GM21526 (cell line): ENCODE measurements at regions not wholly inside any gene's neighbourhood (a gene's known extent, or its start where the extent isn't known, plus 50 kb on each side); places are given as distances from the start of the nearest gene placed in this dataset.

ENCODE experiments used
- ATAC-seq: cut with Tn5 transposase; IDR thresholded peaks from one replicate; pipeline ENCODE4 v1.9.1; 2021; ENCODE audit warnings: moderate library complexity; ENCODE audit not compliant: unreplicated experiment, low FRiP score

DNA sequence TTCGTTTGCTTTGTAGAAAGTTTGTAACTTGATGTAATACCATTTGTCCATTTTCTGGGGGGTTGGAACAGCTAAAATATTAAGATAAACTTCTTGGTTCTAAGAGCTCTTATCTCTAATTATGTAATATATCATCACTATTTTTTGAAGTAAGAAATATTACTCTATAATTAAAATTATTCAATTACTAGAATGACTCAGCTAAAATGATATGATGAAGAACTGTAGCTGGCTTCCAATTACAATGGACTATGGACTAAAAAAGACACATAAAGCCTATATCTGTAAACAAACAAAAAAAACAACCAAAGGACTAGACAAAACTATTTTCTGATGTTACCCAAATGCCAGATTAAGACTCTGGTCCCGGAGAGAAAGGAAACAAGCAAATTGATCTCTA, 569.4 kb downstream of the PCDH18 start:
- no peak for ATAC-seq

DNA sequence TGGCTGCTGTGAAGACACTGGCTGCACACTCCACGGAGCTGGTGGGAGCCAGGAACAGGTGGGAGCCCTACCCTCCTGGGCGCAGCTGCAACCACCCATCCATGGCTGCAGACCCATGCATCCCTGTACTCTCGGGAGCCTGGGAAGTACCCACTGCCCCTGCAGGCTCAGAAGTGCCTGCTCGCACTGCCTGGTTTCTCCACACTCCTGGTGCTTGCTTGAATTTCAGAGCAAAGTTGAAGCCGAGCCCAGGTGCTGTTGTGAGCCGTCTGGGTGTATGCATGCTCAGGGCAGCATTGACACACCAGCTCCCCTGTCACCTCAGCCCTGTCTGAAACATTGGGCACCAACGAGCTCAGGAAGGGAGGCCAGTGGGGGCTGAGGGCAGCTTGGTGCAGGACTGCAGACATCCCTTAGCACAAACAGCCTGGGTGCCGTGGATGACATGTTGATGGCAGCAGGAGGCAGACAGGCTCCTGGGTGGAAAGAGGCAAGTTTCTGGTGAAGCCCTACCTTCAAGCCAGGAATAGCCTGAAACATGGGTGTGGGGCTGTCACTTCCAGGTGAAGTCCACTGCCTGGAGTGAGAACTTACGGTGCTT, 585.9 kb downstream of the PCDH18 start:
- ATAC-seq: no peak

DNA sequence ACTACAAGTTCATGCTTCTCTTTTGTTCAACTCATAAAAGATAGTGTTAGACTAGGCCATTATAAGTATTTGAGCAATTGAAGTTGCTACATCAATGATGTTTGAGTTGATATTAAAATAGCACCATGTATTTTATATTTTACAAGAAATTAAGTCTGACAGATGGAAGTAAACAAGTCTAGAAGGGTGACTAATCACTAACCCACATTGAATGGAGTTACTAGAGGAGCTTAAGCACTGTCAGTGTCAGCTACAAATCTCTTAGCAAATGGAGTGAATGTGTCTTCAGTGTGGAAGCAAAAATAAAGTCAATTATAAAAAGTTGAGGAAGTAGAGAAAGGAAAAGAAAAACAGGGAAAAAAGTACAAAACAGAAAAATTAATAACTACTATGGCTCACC, 592.5 kb downstream of the PCDH18 start:
- no peak for ATAC-seq

DNA sequence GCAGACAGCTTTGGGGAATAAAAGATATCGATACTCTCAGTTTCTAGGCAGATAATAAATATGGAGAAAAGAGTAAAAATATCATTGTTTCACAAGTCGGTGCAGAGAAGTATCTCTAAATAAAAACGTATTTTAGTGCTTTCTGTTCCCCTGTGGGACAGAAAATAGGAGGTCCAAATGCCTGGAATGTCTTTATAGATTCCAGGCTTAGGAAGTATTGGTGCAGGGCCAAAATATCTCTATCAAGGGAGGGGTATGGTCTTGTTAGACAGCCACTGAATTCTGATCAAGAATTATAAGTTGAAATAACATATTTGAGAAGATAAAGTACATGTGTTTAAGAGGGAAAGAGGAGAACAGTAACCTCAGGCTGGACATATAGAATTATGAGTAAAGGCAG, 596.4 kb downstream of the PCDH18 start:
- no peak for ATAC-seq

DNA sequence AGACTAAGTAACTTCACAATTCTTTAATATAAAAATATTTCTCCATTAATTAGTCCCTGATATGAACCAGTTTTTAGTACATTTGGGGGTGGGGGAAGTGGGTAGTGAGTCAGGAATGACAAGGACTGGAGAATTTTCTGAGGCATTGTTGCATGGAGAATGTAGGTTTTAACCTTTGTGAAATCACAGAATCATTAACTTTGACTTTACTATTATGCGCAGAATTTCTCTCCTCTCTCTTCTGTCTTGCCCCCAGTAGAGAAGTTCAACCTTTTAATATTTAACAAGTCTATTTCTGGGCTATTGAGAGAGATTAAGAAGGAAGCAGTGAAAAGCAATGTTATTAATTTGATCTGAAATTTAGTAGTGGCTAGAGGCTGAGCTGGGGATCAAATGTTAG, 597.0 kb downstream of the PCDH18 start:
- ATAC-seq: no peak

DNA sequence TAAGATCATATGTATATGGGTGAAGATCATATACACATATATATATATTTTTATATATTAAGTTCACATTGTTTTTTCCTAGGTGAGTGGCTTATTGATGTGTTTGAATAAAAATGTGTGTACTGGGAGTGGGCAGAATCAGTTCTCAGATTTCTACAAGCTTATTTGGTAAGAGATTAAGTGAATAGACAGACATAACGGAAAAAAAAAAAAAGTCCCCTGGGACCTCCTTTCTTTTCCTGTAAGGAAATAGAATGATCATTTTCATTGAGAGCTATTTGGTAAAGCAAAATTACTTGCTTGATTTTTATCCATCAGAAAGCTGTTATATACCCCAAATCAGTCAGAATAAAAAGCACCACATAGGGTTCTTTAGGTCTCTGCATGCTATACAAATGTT, 597.7 kb downstream of the PCDH18 start:
- no peak for ATAC-seq

DNA sequence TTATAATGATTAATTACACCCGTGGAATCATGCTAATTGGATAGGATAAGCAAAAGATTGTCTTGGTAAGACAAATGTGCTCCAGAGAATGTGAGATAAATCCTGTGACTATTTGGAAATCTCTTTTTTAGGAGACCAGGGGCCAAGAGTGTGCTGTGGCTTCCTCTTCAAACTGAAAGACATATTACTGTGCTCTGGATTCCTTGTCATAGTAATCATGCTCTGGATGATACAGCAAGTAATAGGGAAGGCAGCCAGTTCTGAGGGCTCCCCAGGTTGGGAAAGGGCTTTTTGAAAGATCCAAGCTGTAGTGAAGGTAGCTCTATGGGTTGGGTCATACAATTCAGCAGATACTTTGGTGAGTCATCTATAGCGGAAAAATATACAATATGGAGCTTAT, 600.5 kb downstream of the PCDH18 start:
- ATAC-seq: no peak

DNA sequence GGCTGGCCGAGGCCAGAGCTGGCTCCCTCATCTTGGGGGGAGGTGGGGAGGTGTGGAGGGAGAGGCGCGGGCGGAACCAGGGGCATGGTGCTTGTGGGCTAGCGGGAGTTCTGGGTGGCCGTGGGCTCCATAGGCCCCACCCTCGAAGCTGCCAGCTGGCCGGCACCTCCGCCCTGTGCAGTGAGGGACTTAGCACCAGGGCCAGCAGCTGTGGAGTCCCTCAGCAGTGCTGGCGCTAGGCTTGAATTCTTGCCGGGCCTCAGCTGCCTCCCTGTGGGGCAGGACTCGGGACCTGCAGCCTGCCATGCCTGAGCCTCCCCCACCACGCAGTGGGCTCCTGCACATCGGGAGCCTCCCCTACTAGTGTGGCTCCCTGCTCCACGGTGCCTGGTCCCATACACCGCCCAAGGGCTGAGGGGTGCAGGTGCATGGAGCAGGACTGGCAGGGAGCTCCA, 603.3 kb downstream of the PCDH18 start:
- no peak for ATAC-seq

DNA sequence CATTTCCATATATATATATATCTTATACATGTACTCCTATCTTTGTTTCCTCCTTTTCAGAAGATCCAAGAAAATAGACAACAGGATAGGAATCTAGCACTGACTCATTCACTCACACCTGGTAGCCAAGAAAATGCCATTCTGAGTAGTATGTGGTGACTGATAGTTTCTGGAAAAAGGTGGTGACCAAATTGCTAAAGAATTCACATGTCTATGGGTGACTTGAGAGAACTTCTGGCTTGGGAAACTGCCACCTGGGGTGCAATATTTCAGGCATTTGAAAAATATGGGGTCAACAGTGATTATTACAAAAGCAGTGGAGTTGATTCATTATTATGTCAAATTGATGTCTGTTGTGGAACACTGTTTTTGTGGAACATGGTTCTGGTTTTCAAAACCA, 605.1 kb downstream of the PCDH18 start:
- no peak for ATAC-seq

DNA sequence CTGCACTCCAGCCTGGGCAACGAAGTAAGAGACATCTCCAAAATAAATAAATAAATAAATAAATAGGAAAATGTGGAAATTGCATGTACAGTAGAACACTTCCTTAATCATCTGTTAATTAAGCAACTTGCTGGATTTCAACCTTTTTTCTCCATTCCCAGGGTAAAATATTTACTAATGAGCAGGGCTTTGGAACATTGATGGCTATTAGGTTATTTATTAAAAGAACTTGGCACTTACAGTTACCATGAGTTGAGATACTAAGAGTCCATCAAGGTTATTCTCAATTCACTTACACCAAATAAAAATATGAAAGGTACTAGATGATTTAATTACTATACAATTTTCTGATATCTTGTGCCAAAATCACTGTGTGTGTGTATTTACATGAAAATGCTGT, 607.1 kb downstream of the PCDH18 start:
- ATAC-seq: no peak

DNA sequence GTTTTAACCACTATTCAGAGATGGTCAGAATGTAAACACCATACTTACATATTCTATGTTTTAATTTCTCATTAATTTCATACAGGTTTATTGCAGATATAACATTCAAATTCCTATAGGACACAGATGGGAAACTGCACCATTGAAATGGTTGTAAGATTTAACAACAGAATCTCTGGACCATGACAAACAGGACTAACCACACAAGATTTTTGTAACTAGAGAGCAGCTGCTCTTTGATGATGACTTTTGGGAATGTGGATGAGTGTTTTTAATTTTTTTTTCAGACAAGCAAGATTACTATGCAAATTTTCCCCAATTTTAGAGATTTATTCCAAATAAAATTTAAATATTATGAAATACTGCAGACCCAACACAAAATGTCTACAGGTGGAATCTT, 610.2 kb downstream of the PCDH18 start:
- ATAC-seq: no peak

DNA sequence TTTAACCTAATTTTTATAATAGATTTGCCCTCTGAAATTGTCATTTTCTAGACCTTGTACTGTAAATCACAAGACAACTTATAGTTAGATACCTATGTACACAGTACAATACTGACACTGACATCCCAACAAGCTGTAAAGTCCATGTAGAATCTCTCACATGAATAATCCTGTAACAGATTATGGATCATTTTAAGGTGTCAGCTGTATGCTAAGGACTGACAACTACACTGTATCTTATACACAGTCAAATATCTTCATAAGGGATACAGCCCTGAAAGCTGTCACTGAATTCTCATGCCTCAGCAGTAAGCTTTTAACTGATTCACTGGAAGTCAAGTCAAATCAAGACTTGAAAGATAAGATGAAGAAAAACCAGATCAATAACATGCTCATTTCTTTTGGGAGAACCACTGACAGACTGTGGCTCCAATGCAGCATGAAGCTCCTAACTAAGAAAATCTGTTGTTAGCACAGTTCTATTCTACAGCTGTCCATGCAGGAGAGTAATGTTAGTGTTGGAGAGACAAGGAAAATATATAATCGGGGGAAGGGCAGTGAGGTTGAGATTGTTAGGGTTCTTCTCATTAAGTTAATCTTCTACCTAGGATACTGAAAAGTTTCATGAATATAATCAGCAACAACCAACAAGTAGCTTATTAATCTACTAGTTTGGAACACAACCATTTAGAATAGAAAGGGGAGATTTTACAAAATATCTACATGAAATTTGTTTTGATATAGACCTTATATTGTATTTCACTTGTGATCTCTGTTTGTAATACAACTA, 612.0 kb downstream of the PCDH18 start:
- ATAC-seq: no peak

DNA sequence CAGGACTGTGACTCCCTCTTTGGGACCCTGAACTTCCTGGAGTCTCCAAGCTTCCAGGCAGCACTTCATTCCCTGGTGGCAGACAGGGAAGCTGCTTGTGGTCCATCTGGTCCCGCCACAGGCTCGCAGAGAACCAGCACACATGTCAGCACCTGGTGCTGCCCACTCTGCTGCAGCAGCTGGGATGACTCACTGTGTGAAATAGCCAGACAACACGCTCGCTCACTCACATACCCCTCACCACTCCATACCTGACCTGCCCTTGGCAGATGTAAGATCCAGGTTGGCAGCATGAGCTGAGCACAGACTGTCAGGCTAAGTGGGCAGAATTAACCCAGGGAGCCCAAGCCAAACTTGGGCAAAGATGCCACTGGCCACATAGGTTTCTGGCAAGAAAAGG, 613.5 kb downstream of the PCDH18 start:
- ATAC-seq: no peak

DNA sequence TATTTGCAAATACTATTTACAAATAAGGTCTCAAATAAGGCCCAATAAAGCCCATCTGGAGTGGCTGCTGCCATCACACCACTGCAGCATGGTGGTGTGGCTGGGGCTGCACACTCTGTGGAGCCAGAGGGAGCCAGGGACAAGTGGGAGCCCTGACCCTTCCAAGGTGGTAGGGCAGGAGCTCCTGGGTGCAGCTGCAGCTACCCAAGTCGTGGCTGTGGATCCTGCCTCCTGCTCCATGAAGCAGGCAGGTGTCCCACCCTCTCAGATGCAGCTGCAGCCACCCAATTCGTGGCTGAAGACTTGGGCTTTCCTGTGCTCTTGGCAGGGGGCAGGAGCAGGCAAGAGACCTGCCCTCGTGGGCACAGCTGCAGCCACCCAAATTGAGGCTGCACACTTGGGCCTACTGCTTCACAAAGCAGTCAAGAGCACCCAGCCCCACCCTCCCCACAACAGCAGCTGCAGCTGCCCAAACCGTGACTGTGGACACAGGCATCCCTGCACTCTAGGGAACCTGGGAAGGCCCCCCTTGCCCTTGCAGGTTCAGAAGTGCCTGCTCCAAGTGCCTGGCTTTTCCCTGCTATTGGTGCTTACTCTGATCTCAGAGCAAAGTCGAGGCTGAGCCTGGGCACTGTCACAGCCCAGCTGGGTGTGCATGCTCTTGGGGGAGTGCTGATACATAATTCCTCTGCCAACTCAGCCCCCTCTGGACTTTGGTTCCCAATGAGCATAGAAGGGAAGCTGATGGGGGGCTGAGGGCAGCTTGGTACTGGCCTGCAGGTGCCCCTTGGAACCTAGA, 614.8 kb downstream of the PCDH18 start:
- no peak for ATAC-seq

DNA sequence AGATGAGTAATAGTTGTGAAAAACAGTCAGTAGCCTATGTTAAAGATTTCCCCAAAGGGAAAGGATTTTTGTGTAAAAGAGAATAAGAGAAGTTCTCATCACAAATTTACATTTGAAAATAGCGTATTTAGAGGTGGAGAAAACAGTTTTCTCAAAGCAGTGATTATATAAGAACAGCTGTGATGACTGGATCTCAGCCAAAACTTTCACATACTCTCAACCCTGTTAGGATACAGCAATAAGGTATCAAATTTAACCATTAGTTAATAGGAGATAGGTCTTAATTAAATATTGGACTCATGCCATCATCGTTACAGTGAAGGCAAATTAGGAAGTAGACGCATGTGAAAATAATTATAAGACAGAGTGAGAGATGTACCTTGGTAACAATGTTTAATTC, 622.7 kb downstream of the PCDH18 start:
- no peak for ATAC-seq

DNA sequence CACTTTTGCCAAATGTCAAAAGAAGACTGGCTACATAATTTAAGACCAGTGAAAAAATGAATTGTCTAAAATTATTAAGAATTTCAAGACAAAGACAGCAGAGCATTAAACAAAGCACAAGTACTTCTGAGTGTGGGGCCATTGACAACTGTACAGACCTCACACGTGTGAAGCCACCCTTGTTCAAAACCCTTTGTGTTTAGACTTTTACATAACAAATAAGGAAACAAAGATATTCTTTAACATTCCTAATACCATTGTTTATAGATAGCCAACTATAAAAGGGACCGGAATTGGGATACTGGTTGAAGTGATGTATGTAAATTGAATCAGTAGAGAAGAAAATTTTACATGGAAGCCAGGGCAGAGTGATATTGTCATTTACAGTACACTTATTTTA, 624.2 kb downstream of the PCDH18 start:
- no peak for ATAC-seq

DNA sequence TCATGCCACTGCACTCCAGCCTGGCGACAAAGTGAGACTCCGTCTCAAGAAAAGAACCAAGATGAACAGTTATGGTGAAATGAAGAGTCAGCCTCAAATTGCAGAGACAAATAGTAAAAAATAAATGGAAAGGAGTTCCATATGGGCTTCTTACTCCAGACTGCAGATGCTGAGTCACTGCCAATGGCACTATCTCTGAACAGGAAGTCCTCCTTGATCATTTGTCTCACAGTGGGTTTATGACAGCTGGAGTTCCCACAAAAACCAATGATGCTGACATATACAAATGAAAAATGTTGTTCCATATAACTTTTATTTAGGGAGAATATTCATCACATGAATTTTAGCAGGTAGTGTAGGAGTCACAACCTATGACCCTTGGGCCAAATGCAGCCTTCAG, 631.6 kb downstream of the PCDH18 start:
- ATAC-seq: no peak

DNA sequence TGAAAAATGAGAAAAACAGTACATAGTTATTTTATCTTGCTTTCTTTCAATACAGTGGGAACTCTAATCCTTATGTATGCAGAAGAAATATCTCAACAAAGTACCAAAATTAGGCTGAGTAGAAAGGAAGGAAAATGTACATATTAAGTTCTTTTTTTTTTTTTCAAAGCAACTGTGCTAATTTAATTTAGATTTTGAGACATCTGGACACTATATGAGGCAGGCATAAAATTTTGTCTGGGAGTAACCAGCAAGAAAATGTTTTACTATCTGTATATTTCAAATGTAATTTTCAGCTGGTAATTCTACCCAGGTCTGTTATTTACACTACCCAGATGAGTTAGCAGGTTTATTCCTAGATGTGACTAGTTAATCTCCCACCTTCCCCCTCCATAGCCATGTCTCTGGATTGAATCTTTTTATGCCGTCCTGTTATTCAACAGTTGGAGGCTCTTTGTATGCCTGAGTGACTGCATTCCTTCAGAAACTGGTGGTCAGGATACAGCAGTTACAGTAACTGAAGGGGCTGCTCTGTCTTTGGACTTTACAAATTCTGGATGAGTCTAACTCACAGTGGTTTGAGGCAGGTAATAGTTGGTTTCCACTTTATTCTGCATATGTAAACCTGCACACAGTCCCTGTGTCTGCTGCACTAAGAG, 633.6 kb downstream of the PCDH18 start:
- no peak for ATAC-seq

DNA sequence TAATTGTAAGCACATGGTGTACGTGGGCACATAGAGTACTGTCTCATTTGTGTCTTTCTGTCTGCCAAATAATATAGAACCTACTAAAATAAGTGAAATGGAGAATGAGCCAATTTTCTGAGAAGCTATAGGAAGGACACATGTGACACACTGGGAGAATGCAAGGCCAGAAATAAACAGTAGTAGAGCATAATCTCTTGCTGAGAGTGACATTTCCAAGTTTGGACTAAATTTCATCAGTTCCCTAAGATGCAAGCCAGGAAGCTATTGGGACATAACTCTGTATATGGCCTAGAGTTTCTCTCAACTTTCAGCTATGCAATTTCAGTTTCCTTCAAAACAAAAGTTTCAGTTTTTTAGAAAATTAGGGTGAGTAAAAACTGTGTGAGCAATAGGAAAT, 638.7 kb downstream of the PCDH18 start:
- no peak for ATAC-seq

DNA sequence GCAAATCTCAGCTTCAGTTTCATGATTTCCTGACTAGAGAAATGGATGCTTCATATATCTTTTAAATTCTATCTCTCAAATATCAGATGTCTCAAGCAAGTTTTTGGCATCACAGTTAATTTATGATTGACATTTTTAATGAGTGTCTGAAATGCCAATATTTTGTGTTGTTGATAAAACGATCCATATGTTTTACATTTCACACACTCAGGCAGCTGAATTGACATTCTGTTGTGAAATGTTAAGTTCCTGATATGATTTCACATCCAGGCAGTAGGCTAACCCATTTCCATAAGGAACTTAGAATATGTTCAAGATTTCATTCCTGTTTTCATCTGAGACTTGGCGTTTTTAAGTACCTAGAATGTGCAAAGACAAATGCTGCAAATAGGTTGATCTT, 650.6 kb downstream of the PCDH18 start:
- ATAC-seq: no peak

DNA sequence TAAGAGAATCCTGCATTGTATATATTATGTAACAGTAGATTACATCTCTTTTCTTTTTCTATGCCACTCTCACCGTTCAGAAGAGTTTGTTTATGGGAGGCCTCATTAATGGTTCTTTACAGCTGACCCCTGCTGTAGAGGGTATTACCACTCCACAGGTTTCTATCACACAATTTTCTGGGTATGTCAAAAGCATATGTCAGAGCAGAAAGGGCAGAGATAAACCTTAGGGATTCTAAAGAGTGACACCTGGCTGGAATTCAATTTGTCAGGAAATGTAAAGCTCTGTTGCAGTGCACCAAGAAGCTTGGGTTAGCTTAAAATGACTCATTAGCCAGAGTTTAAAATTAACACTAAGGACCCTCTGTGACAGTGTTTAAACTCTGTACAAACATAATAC, 658.7 kb downstream of the PCDH18 start:
- no peak for ATAC-seq
